GM21786 (cell line): ENCODE measurements at regions not wholly inside any gene's neighbourhood (a gene's known extent, or its start where the extent isn't known, plus 50 kb on each side); places are given as distances from the start of the nearest gene placed in this dataset.

Experiments
- ATAC-seq: cut with Tn5 transposase; IDR thresholded peaks from one replicate; pipeline ENCODE4 v1.9.1; 2021; ENCODE audit not compliant: unreplicated experiment

- ATAC-seq = no peak
Measured at GRCh38 chr17:79457376-79457775, 153.5 kb downstream of the RBFOX3 start.

GRCh38 chr17:79455636-79456035 lies 155.2 kb downstream of the RBFOX3 start:
- no peak for ATAC-seq

GRCh38 chr17:79454826-79455225 lies 156.0 kb downstream of the RBFOX3 start:
- no peak for ATAC-seq

- ATAC-seq = no peak
Measured at GRCh38 chr17:79453481-79453880, 157.4 kb downstream of the RBFOX3 start.

GRCh38 chr17:79452706-79453105 lies 158.1 kb downstream of the RBFOX3 start:
- no peak for ATAC-seq

- no peak for ATAC-seq
Measured at GRCh38 chr17:79451167-79451566, 159.7 kb downstream of the RBFOX3 start.

- ATAC-seq = no peak
Measured at GRCh38 chr17:79446399-79447009, 164.3 kb downstream of the RBFOX3 start.

- no peak for ATAC-seq
Measured at GRCh38 chr17:79444198-79444597, 166.7 kb downstream of the RBFOX3 start.

- ATAC-seq = no peak
Measured at GRCh38 chr17:79443026-79443425, 167.8 kb downstream of the RBFOX3 start.

GRCh38 chr17:79441356-79442160 lies 169.3 kb downstream of the RBFOX3 start:
- no peak for ATAC-seq

- no peak for ATAC-seq
Measured at GRCh38 chr17:79440251-79440650, 170.6 kb downstream of the RBFOX3 start.

- no peak for ATAC-seq
Measured at GRCh38 chr17:79439493-79439892, 171.4 kb downstream of the RBFOX3 start.

GRCh38 chr17:79438546-79439334 lies 172.1 kb downstream of the RBFOX3 start:
- ATAC-seq = no peak

GRCh38 chr17:79438058-79438457 lies 172.8 kb downstream of the RBFOX3 start:
- ATAC-seq = no peak

GRCh38 chr17:79437081-79437480 lies 173.8 kb downstream of the RBFOX3 start:
- no peak for ATAC-seq

- no peak for ATAC-seq
Measured at GRCh38 chr17:79435962-79436361, 174.9 kb downstream of the RBFOX3 start.

- no peak for ATAC-seq
Measured at GRCh38 chr17:79435296-79435695, 175.6 kb downstream of the RBFOX3 start.

- ATAC-seq = no peak
Measured at GRCh38 chr17:79434215-79434614, 176.6 kb downstream of the RBFOX3 start.

- no peak for ATAC-seq
Measured at GRCh38 chr17:79433379-79433778, 177.5 kb downstream of the RBFOX3 start.

GRCh38 chr17:79431175-79431574 lies 179.7 kb downstream of the RBFOX3 start:
- ATAC-seq = no peak

- ATAC-seq = no peak
Measured at GRCh38 chr17:79429864-79430494, 180.9 kb downstream of the RBFOX3 start.
